IPS-15b (cell line): ENCODE measurements at regions not wholly inside any gene's neighbourhood (a gene's known extent, or its start where the extent isn't known, plus 50 kb on each side); places are given as distances from the start of the nearest gene placed in this dataset.

Experiments
- H3K27me3 ChIP-seq: one replicate; pipeline ENCODE4 v1.6.1; 2013; ENCODE audit warnings: low read length; ENCODE audit not compliant: control insufficient read depth, insufficient read depth
- H3K36me3 ChIP-seq: one replicate; pipeline ENCODE4 v1.6.1; 2013; ENCODE audit warnings: low read length; ENCODE audit not compliant: control insufficient read depth, insufficient read depth
- H3K4me1 ChIP-seq: one replicate; pipeline ENCODE4 v1.6.1; 2013; ENCODE audit warnings: mild to moderate bottlenecking, low read length; ENCODE audit not compliant: control insufficient read depth, insufficient read depth
- H3K4me3 ChIP-seq: one replicate; pipeline ENCODE4 v1.5.1; 2013; ENCODE audit warnings: low read depth, low read length
- H3K9ac ChIP-seq: one replicate; pipeline ENCODE4 v1.6.1; 2013; ENCODE audit warnings: low read depth, mild to moderate bottlenecking, low read length
- H3K9me3 ChIP-seq: one replicate; pipeline ENCODE4 v1.6.1; 2013; ENCODE audit warnings: mild to moderate bottlenecking, low read length; ENCODE audit not compliant: control insufficient read depth, insufficient read depth

DNA sequence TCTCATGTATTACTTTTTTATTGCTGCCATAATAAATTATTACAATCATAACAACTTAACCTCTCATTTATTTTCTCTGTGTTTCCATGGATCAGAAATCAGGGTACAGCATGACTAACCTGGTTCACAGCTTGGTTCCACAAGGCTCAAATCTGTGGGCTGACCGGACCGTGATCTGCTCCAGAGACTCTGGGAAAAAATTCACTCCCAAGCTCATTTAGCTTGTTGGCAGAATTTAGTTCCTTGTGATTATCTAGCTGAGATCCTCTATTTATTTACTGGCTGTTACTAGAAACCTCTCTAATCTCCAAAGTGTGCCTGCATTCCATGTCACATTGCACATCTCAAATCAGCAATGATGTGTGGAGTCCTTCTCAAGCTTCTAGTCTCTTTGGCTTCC, 386.6 kb downstream of the DIPK2A start:
- Histone ChIP-seq H3K9me3 (no peaks in the 10 kb centered on the region), H3K36me3 (no peaks in the 10 kb centered on the region), H3K27me3 (no peaks in the 10 kb centered on the region)

DNA sequence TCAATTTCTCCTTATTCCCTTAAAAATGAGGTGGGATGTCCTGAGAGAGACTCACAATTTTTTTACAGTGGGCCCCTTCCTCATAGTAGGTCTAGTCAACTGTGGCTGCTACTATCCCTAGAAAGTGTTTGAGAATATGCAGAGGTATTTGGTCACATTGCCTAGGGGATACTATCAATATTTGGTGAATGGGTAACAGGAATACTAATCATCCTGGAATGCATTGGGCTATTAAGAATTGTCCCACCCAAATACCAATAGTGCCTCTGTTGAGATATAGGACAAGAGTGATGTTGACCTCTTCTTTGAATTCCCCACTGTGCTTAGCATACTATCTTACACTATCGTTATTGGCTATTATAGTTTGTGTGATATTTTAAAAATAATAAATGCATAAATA, 389.4 kb downstream of the DIPK2A start:
- H3K4me1 ChIP-seq: no peaks in the 10 kb centered on the region

More for the DNA sequence above, 386.6 kb downstream of the DIPK2A start:
- H3K4me3 ChIP-seq: no peak overlapping the region
- no peaks in the 10 kb centered on the region for H3K4me1 ChIP-seq
- H3K9ac ChIP-seq: no peak overlapping the region

DNA sequence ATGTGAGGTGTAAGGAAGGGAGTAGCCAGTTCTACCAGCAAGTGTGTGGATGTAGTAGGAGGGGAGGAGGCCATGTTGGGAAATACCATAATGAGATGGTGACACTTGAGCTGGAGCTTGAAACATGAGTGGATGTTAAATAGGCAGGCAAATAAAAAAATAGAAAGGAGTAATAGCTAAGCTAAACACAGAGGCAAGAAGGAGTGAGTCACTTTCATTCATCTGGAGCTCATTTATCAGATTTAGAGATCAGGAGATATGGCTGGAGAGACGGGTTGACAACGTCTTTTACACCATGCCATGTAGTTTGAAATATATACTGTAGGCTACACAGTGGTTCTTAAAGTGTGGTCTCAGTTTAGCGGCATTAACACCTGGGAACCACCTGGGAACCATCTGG, 390.5 kb downstream of the DIPK2A start:
- Histone ChIP-seq H3K4me3 (no peak overlapping the region), H3K9ac (no peak overlapping the region), H3K9me3 (no peaks in the 10 kb centered on the region), H3K36me3 (no peaks in the 10 kb centered on the region), H3K4me1 (no peaks in the 10 kb centered on the region), H3K27me3 (no peaks in the 10 kb centered on the region)

More for the DNA sequence above, 389.4 kb downstream of the DIPK2A start:
- H3K36me3 ChIP-seq: no peaks in the 10 kb centered on the region
- H3K9me3 ChIP-seq: no peaks in the 10 kb centered on the region
- no peak overlapping the region for H3K4me3 ChIP-seq
- H3K9ac ChIP-seq: no peak overlapping the region
- H3K27me3 ChIP-seq: no peaks in the 10 kb centered on the region

DNA sequence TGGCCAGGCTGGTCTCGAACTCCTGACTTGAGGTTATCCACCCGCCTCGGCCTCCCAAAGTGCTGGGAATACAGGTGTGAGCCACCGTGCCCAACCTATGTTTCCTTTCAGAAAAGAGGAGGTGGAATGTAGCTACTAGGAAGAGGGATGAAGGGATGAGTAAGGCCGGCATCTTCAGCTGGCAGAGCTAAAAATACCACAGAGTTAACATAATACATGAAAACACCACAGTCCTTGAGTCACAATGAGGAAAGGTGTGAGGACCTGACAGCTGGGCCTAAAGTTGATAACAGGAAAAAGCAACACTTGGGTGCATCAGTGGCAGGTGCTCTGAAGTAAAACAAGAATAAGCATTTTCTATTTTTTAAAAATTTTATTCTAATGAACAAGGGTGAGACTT, 392.2 kb downstream of the DIPK2A start:
- H3K9ac ChIP-seq: no peak overlapping the region
- no peaks in the 10 kb centered on the region for H3K27me3 ChIP-seq
- peaks cover 3% of the 10 kb centered on the region for H3K9me3 ChIP-seq
- H3K36me3 ChIP-seq: no peaks in the 10 kb centered on the region
- no peaks in the 10 kb centered on the region for H3K4me1 ChIP-seq
- no peak overlapping the region for H3K4me3 ChIP-seq

DNA sequence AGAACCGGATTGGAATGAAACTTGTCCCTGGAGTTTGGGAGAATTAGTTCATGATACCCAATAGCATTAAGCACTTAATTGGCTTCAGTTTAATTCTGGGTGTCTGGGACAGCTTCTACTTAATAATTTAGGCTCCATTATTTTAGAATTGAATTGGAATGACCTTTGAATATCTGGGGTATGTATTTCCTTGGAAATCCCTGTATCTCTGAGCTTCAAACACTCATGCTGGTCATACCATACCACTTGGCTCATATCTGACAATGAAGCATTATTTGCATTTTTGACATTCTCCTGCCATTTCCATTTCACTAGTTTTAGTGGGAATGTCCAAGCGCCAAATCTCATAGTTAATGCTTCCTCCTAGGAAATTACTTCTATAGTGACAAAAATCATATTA, 393.1 kb downstream of the DIPK2A start:
- Histone ChIP-seq H3K9me3 (peaks cover 3% of the 10 kb centered on the region), H3K27me3 (no peaks in the 10 kb centered on the region), H3K4me1 (no peaks in the 10 kb centered on the region), H3K9ac (no peak overlapping the region), H3K4me3 (no peak overlapping the region), H3K36me3 (no peaks in the 10 kb centered on the region)

DNA sequence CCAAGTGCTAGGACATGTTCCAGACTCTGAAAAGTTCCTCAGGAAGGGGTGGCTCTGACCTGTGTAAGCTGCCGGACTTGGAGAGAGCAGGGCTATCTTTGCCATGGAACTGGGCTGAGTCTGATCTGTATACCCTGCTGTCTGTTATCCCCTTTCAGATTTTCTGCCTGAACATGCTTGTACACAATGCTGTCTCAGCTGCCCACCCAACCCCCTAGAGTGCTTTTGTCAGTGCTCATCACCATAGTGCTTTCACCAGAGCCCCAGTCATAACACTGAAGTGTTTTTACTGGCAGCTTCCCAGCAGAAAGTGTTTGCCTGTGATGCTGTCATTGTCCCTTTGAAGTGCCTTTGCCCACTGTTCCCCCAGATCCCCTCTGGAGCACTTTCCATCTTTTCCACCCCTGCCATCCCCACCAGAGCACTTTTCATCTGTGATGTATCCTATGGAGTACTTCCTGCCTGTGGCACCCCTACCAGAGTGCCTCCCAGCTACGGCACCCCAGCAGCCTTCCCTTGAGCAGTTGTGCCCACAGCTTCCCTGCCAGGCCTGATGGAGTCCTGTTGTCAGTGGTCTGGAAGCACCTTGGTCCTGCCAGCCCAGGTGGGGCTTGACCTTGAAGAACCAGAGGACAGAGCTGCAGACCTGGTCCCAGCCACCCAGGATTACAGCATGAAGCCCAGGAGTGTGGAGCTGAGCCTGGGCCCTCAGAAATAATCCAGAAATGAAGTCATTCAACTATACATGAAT, 397.7 kb downstream of the DIPK2A start:
- H3K9ac ChIP-seq: no peak overlapping the region
- no peaks in the 10 kb centered on the region for H3K36me3 ChIP-seq
- H3K4me1 ChIP-seq: peaks cover 2% of the 10 kb centered on the region
- H3K4me3 ChIP-seq: no peak overlapping the region
- peaks cover 3% of the 10 kb centered on the region for H3K9me3 ChIP-seq
- no peaks in the 10 kb centered on the region for H3K27me3 ChIP-seq

DNA sequence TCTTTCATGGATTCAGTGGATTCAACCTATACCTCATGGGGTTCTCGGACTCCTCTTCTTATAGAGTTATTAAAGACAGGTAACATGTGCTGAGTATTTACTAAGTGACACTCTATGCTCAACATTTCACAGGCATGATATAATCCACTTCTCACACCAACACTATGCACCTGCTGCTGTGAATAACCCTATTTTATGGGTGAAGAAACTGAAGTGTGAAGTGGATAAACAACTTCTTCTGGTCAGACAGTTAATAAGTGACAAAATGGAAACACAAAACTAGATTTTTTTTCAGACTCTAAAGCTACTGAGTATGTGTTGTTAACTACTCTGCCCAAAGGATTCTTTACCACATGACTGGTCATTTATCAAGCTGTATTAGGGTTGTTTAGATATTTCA, 403.5 kb downstream of the DIPK2A start:
- H3K4me1 ChIP-seq: peaks cover 2% of the 10 kb centered on the region

DNA sequence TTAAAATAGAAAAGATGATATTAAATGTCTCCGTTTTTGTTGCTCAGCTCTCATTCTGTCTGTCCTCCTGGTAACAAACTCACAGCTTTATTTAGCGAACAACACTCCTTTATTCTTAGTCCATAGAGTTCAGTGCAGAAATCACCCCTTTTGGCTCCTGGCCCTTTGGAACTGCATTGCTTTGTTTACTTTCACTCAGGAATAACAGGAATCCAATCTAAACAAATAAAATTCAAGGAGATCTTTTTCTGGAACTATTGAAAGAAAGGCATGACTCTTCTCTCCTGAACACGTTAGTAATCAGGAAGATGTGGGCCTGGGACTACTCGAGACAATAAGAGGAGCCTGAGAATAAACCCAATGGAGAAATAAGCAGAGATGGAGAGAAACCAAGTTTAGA, 409.2 kb downstream of the DIPK2A start:
- Histone ChIP-seq H3K4me3 (no peak overlapping the region), H3K9ac (no peak overlapping the region), H3K4me1 (no peaks in the 10 kb centered on the region), H3K27me3 (no peaks in the 10 kb centered on the region), H3K9me3 (no peaks in the 10 kb centered on the region), H3K36me3 (no peaks in the 10 kb centered on the region)

More for the DNA sequence above, 403.5 kb downstream of the DIPK2A start:
- Histone ChIP-seq H3K27me3 (no peaks in the 10 kb centered on the region), H3K9ac (no peak overlapping the region), H3K9me3 (no peaks in the 10 kb centered on the region), H3K4me3 (no peak overlapping the region), H3K36me3 (no peaks in the 10 kb centered on the region)

DNA sequence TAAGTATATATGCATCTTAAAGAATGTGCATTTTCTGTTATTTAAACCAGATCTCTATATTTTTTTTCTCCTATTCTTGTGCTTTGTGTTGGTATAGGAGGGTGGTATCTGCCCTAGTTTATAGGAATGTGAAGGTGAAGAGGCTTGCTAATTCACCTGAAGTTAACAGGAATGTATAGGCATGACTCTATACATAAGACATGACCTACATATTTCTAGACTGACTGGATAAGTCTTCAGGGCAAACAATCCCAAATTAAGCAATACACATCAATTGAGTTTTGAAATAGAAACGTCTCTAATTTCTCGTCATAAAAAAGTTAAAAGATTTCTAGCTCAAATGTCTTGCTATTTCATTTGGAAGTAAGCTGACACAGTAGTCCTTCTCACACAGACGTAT, 410.0 kb downstream of the DIPK2A start:
- Histone ChIP-seq H3K27me3 (no peaks in the 10 kb centered on the region), H3K9ac (no peak overlapping the region), H3K9me3 (no peaks in the 10 kb centered on the region), H3K36me3 (no peaks in the 10 kb centered on the region), H3K4me3 (no peak overlapping the region), H3K4me1 (no peaks in the 10 kb centered on the region)

DNA sequence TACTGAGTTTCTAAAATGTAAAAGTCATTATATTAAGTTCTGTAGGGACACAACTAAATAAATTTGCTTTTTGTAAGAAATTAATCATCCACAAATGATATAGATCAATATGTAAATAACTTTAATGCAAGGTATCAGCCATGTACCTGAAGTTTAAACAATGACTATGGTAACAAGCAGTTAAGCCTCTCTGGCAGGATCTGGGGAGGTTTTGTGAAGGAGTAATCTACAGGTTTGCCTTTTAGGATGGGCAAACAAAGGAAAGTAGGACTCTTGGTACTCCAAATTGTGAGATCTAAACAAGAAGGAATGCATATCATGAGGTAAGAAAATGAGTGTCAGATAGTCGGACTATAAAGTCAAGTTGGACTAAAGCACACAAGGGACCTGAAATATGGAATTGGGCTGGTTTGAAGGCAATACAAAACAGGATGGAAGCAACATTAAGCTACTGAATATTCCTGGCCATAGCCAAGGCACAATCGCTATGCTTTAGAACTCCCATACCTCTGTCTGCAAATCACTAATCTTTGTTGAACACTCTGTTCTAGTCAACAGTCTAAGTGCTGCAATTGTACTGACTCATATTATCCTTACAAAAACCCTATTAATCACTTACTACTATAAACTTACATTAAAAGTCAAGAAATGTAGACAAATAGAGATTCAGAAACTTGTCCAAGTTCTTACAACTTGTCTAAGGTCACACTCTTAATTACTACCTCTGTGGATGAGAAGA, 412.8 kb downstream of the DIPK2A start:
- H3K9ac ChIP-seq: no peak overlapping the region
- H3K36me3 ChIP-seq: no peaks in the 10 kb centered on the region
- H3K4me3 ChIP-seq: no peak overlapping the region
- no peaks in the 10 kb centered on the region for H3K27me3 ChIP-seq
- H3K9me3 ChIP-seq: no peaks in the 10 kb centered on the region
- no peaks in the 10 kb centered on the region for H3K4me1 ChIP-seq

DNA sequence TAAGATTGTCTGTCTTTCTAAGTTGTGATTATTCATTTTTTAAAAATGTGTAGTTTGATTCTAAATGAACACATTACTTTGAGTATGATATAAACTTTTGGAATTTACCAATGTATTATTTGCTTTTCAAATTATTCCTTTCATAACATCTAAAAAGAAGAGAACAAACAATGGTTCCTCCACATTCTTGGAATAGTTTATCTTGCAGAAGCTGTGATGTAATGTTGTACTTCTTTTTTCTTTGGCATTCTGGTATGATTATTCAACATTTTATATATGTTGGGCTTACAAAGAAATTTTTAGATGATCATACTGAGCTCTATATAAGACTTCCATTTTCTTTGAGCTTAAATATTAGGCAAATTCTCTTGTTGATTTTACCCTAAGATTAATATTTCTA, 419.2 kb downstream of the DIPK2A start:
- Histone ChIP-seq H3K9me3 (no peaks in the 10 kb centered on the region), H3K36me3 (no peaks in the 10 kb centered on the region), H3K9ac (no peak overlapping the region), H3K4me3 (no peak overlapping the region), H3K4me1 (no peaks in the 10 kb centered on the region), H3K27me3 (no peaks in the 10 kb centered on the region)

DNA sequence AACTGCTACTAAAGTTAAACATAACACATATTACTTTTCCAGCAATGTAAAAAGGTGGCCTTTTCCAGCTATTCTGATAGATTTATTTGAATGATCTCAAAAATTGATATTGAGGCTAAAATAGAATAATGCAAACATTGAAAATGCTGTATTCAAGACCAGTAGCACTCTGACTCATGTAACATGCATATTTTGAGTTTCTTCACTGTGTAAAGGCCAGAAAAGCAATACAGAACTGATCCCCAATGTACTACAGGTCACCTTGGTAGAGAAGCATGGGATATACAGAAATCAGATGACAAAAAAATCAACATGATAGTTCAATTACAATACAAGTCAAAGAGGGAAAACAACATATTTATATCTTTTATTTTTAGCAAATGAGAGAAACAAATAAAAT, 419.6 kb downstream of the DIPK2A start:
- Histone ChIP-seq H3K9ac (no peak overlapping the region), H3K27me3 (no peaks in the 10 kb centered on the region), H3K9me3 (no peaks in the 10 kb centered on the region), H3K36me3 (no peaks in the 10 kb centered on the region), H3K4me1 (no peaks in the 10 kb centered on the region), H3K4me3 (no peak overlapping the region)
